HG03432 (cell line): ENCODE measurements at regions not wholly inside any gene's neighbourhood (a gene's known extent, or its start where the extent isn't known, plus 50 kb on each side); places are given as distances from the start of the nearest gene placed in this dataset.

Experiments
- ATAC-seq: cut with Tn5 transposase; IDR thresholded peaks from one replicate; pipeline ENCODE4 v1.9.1; 2021; ENCODE audit warnings: mild to moderate bottlenecking, moderate library complexity; ENCODE audit not compliant: unreplicated experiment

- ATAC-seq: no peak
Measured at GRCh38 chr16:64419832-64420231, 702.0 kb downstream of the CDH11 start.

GRCh38 chr16:64417711-64418227, 704.1 kb downstream of the CDH11 start:
- ATAC-seq: no peak

GRCh38 chr16:64416216-64417005, 705.5 kb downstream of the CDH11 start:
- peak; percentile 58 for ATAC-seq

GRCh38 chr16:64412578-64413280, 709.1 kb downstream of the CDH11 start:
- ATAC-seq: no peak

GRCh38 chr16:64410306-64410705, 711.6 kb downstream of the CDH11 start:
- no peak for ATAC-seq

- no peak for ATAC-seq
Measured at GRCh38 chr16:64409783-64410210, 712.1 kb downstream of the CDH11 start.

GRCh38 chr16:64408699-64409098, 713.2 kb downstream of the CDH11 start:
- ATAC-seq: no peak

GRCh38 chr16:64406770-64407181, 715.1 kb downstream of the CDH11 start:
- no peak for ATAC-seq

GRCh38 chr16:64403352-64403751, 718.5 kb downstream of the CDH11 start:
- ATAC-seq: no peak

- no peak for ATAC-seq
Measured at GRCh38 chr16:64398793-64399192, 723.1 kb downstream of the CDH11 start.

- no peak for ATAC-seq
Measured at GRCh38 chr16:64397945-64398508, 723.8 kb downstream of the CDH11 start.

GRCh38 chr16:64397042-64397441, 724.8 kb downstream of the CDH11 start:
- ATAC-seq: no peak

- ATAC-seq: no peak
Measured at GRCh38 chr16:64394061-64394460, 727.8 kb downstream of the CDH11 start.

GRCh38 chr16:64392456-64392855, 729.4 kb downstream of the CDH11 start:
- ATAC-seq: no peak

GRCh38 chr16:64391063-64391600, 730.7 kb downstream of the CDH11 start:
- ATAC-seq: no peak

- ATAC-seq: no peak
Measured at GRCh38 chr16:64390102-64390501, 731.8 kb downstream of the CDH11 start.

GRCh38 chr16:64384636-64385035, 737.2 kb downstream of the CDH11 start:
- no peak for ATAC-seq

- ATAC-seq: no peak
Measured at GRCh38 chr16:64381979-64382378, 739.9 kb downstream of the CDH11 start.

- ATAC-seq: no peak
Measured at GRCh38 chr16:64380751-64381150, 741.1 kb downstream of the CDH11 start.

- no peak for ATAC-seq
Measured at GRCh38 chr16:64375391-64375980, 746.4 kb downstream of the CDH11 start.

GRCh38 chr16:64370112-64370511, 751.8 kb downstream of the CDH11 start:
- no peak for ATAC-seq
